Left lung (tissue), 4 donors: ENCODE measurements at regions not wholly inside any gene's neighbourhood (a gene's known extent, or its start where the extent isn't known, plus 50 kb on each side); places are given as distances from the start of the nearest gene placed in this dataset.

Experiments used
- ATAC-seq: fragments of 200-7000 bp; cut with Tn5 transposase; one replicate; pipeline ENCODE4 v1.9.1; 2020; ENCODE audit warnings: moderate library complexity
- DNase-seq, 4 donors: peaks; one replicate each; pipeline ENCODE4 v3.0.0-alpha.2; 2013 to 2020
- H3K27ac ChIP-seq, 2 donors: fragments of 200-600 bp; sonication (generic) in 1 of 2; one replicate each; pipeline versions ENCODE4 v1.5.0 to v1.8.0; 2020 to 2021
- H3K27me3 ChIP-seq, 2 donors: fragments of 200-600 bp; sonication (generic) in 1 of 2; one replicate each; pipeline versions ENCODE4 v1.5.0 to v1.8.0; 2020 to 2021
- H3K36me3 ChIP-seq, 2 donors: fragments of 200-600 bp; sonication (generic) in 1 of 2; one replicate each; pipeline versions ENCODE4 v1.5.0 to v1.8.0; 2020 to 2021
- H3K4me1 ChIP-seq, 2 donors: fragments of 200-600 bp; one replicate each; pipeline ENCODE4 v1.8.0; 2021
- H3K4me3 ChIP-seq, 2 donors: fragments of 200-600 bp; sonication (generic) in 1 of 2; one replicate each; pipeline versions ENCODE4 v1.5.0 to v1.8.0; 2020 to 2021; ENCODE audit warnings: mild to moderate bottlenecking in 1 of 2
- H3K9me3 ChIP-seq, 2 donors: fragments of 200-600 bp; sonication (generic) in 1 of 2; one replicate each; pipeline versions ENCODE4 v1.5.0 to v1.8.0; 2020 to 2021
- CTCF ChIP-seq, 2 donors: fragments of 200-600 bp; sonication (generic) in 1 of 2; IDR thresholded peaks; one replicate each; pipeline versions ENCODE4 v1.5.0 to v1.8.0; 2021; ENCODE audit warnings: antibody characterized with exemption in 2 of 2
- intact Hi-C, 2 donors: fragments of 100-400 bp; cut with DNase I; formaldehyde crosslinking; loops; one replicate each; pipeline versions ENCODE4 v1.11.2 to v1.14.2; 2022
- donor health status: DM: no; HTN: yes; CAD: no.
- donor health status: DM: no; HTN: no; CAD: no.

GRCh38 chr21:41660748-41661147 lies 106.1 kb downstream of the RIPK4 start:
- H3K36me3 ChIP-seq, result no peaks in the 10 kb centered on the region
- peaks cover 0 to 5% of the 10 kb centered on the region in 2 donors for H3K4me1 ChIP-seq
- intact Hi-C loops, result no loop called here
- no peak overlapping the region for H3K4me3 ChIP-seq
- no peak overlapping the region for H3K27ac ChIP-seq
- ATAC-seq, result no peak
- TF ChIP-seq CTCF (IDR thresholded peaks at IDR 0.05), result no peak
- peaks cover 0 to 8% of the 10 kb centered on the region in 2 donors for H3K27me3 ChIP-seq
- no peaks in the 10 kb centered on the region for H3K9me3 ChIP-seq
- DNase-seq, result no peak

- Histone ChIP-seq H3K36me3 (no peaks in the 10 kb centered on the region), H3K27me3 (peaks cover 0 to 4% of the 10 kb centered on the region in 2 donors), H3K9me3 (no peaks in the 10 kb centered on the region), H3K4me1 (peaks cover 0 to 5% of the 10 kb centered on the region in 2 donors), H3K27ac (no peak overlapping the region), H3K4me3 (no peak overlapping the region)
- TF ChIP-seq CTCF (IDR thresholded peaks at IDR 0.05), result no peak
- peak; percentile 11 for ATAC-seq
- intact Hi-C loops, result no loop called here
- no peak for DNase-seq
These were observed 106.9 kb downstream of the RIPK4 start for GRCh38 chr21:41659791-41660560.

- H3K9me3 ChIP-seq, result no peaks in the 10 kb centered on the region
- peak; percentile 50 for ATAC-seq
- no peaks in the 10 kb centered on the region for H3K36me3 ChIP-seq
- intact Hi-C loops, result no loop called here
- H3K27me3 ChIP-seq, result peaks cover 0 to 4% of the 10 kb centered on the region in 2 donors
- H3K4me3 ChIP-seq, result no peak overlapping the region
- TF ChIP-seq CTCF (IDR thresholded peaks at IDR 0.05), result no peak
- peaks cover 0 to under 1% of the 10 kb centered on the region in 2 donors for H3K4me1 ChIP-seq
- no peak overlapping the region for H3K27ac ChIP-seq
- DNase-seq, result peak in 1 of 4 donors; percentile 46
These were observed 109.8 kb downstream of the RIPK4 start for GRCh38 chr21:41656946-41657525.

- peaks cover 0 to 4% of the 10 kb centered on the region in 2 donors for H3K27me3 ChIP-seq
- ATAC-seq (no peak), DNase-seq (no peak)
- H3K4me1 ChIP-seq, result peaks cover 0 to 14% of the 10 kb centered on the region in 2 donors
- H3K4me3 ChIP-seq, result no peak overlapping the region
- H3K36me3 ChIP-seq, result no peaks in the 10 kb centered on the region
- no peaks in the 10 kb centered on the region for H3K9me3 ChIP-seq
- no peak overlapping the region for H3K27ac ChIP-seq
- no peak for TF ChIP-seq CTCF (IDR thresholded peaks at IDR 0.05)
- intact Hi-C loops, result no loop called here
These were observed 111.6 kb downstream of the RIPK4 start for GRCh38 chr21:41655259-41655658.

- no peaks in the 10 kb centered on the region for H3K9me3 ChIP-seq
- H3K36me3 ChIP-seq, result no peaks in the 10 kb centered on the region
- TF ChIP-seq CTCF (IDR thresholded peaks at IDR 0.05), result no peak
- intact Hi-C loops, result no loop called here
- peaks cover 0 to 14% of the 10 kb centered on the region in 2 donors for H3K4me1 ChIP-seq
- no peak overlapping the region for H3K4me3 ChIP-seq
- H3K27ac ChIP-seq, result no peak overlapping the region
- DNase-seq, result peak in 1 of 4 donors; percentile 52
- no peaks in the 10 kb centered on the region for H3K27me3 ChIP-seq
- ATAC-seq, result peak; percentile 50
These were observed 112.8 kb downstream of the RIPK4 start for GRCh38 chr21:41653954-41654491.
